Testis (tissue), 2 donors: ENCODE measurements at regions not wholly inside any gene's neighbourhood (a gene's known extent, or its start where the extent isn't known, plus 50 kb on each side); places are given as distances from the start of the nearest gene placed in this dataset.

ENCODE experiments used
- DNase-seq: peaks from one replicate; pipeline ENCODE4 v3.0.0-alpha.2; 2019
- H3K27ac ChIP-seq, 2 donors: fragments of 200-600 bp; sonication (generic); one replicate each; pipeline ENCODE4 v1.5.1; 2019
- H3K27me3 ChIP-seq: fragments of 200-600 bp; sonication (generic); one replicate; pipeline ENCODE4 v1.5.1; 2019
- H3K36me3 ChIP-seq: fragments of 200-600 bp; sonication (generic); one replicate; pipeline ENCODE4 v1.5.1; 2017; ENCODE audit warnings: low read depth; ENCODE audit errors: missing control alignments
- H3K4me1 ChIP-seq: fragments of 200-600 bp; sonication (generic); one replicate; pipeline ENCODE4 v1.5.1; 2019
- H3K4me3 ChIP-seq, 2 donors: fragments of 200-600 bp; sonication (generic); one replicate each; pipeline ENCODE4 v1.5.1; 2017 to 2019
- H3K9me3 ChIP-seq: fragments of 200-600 bp; sonication (generic); one replicate; pipeline ENCODE4 v1.5.1; 2017
- POLR2A ChIP-seq: fragments of 450-650 bp; IDR thresholded peaks from one replicate; pipeline ENCODE4 v1.6.1; 2017; ENCODE audit warnings: antibody characterized with exemption, mild to moderate bottlenecking, moderate library complexity
- WGBS, 2 donors: methylation state at CpG; one replicate each; pipeline ENCODE4 v1.1.5; 2018; 5-methylcytosine and 5-hydroxymethylcytosine counted together
- intact Hi-C: fragments of 100-400 bp; cut with DNase I; formaldehyde crosslinking; loops from one replicate; pipeline ENCODE4 v1.15.1; 2023; ENCODE audit warnings: low total_unique reads
- TF ChIP-seq, protein P1 (sequence below), 3 experiments: fragments of 450-650 bp in 2 of 3; fragments of 200-600 bp in 1 of 3; sonication (generic) in 1 of 3; IDR thresholded peaks; one replicate each; pipeline ENCODE4 v1.5.1; 2016 to 2019; ENCODE audit warnings: antibody characterized with exemption in 3 of 3, mild to moderate bottlenecking in 2 of 3, moderate library complexity in 1 of 3

DNA sequence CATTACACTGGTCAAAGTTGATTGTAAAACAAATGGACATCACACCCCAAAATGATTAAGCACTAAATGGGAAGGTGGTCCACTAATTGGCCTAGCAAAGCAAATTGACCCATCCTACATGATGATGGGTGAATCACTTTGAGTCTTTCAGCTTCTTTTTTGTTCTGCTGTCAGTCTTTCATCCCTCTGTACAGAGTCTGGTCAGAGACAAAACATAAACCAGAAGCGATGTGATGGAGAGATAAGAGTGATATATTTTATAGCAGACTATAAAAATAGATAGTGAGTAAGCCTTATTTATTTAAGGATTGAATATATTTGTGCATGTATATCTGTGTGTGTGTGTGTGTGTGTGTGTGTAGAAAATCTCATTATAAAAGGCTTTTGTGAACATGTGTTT is 618.4 kb upstream of the SOX9 start:
- Histone ChIP-seq H3K27me3 (no peaks in the 10 kb centered on the region), H3K27ac (no peak overlapping the region), H3K36me3 (no peaks in the 10 kb centered on the region), H3K9me3 (no peaks in the 10 kb centered on the region), H3K4me3 (no peak overlapping the region), H3K4me1 (no peaks in the 10 kb centered on the region)
- no peak for DNase-seq
- intact Hi-C loops = no loop called here
- no peak for TF ChIP-seq POLR2A
- TF ChIP-seq, protein P1, sequence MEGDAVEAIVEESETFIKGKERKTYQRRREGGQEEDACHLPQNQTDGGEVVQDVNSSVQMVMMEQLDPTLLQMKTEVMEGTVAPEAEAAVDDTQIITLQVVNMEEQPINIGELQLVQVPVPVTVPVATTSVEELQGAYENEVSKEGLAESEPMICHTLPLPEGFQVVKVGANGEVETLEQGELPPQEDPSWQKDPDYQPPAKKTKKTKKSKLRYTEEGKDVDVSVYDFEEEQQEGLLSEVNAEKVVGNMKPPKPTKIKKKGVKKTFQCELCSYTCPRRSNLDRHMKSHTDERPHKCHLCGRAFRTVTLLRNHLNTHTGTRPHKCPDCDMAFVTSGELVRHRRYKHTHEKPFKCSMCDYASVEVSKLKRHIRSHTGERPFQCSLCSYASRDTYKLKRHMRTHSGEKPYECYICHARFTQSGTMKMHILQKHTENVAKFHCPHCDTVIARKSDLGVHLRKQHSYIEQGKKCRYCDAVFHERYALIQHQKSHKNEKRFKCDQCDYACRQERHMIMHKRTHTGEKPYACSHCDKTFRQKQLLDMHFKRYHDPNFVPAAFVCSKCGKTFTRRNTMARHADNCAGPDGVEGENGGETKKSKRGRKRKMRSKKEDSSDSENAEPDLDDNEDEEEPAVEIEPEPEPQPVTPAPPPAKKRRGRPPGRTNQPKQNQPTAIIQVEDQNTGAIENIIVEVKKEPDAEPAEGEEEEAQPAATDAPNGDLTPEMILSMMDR (IDR thresholded peaks at IDR 0.05) = no peak
- WGBS, 2 donors = 68 to 81% methylated on average over 1 of the region's 1 CpG

- Histone ChIP-seq H3K9me3 (no peaks in the 10 kb centered on the region), H3K4me3 (no peak overlapping the region), H3K27me3 (no peaks in the 10 kb centered on the region), H3K4me1 (no peaks in the 10 kb centered on the region), H3K36me3 (no peaks in the 10 kb centered on the region), H3K27ac (no peak overlapping the region)
- no peak for DNase-seq
- 63 to 67% methylated on average over 6 of the region's 6 CpGs for WGBS, 2 donors
- intact Hi-C loops = no loop called here
- TF ChIP-seq, protein P1 (IDR thresholded peaks at IDR 0.05) = no peak
- no peak for TF ChIP-seq POLR2A
Observed at GRCh38 chr17:71503710-71504465, 616.9 kb upstream of the SOX9 start.

DNA sequence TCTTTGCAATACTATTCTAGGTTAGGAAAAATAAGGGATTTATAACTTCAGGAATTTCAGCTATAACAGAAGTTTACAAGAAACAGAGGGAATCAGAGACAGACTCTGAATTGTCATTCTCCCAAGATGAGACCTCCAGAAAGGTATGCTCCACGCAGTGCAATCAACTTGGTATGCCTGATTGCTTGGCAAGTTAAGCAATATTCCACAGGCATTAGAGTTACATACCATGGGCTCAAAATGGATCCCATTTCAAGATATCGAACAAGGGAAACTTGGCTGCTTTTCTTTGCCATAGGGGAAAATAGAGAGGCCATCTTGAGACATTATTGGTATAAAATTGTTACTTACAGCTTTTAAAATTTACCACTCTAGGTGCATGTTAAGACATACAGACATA is 615.6 kb upstream of the SOX9 start:
- WGBS, 2 donors = 83 to 91% methylated on average over 2 of the region's 2 CpGs
- Histone ChIP-seq H3K9me3 (no peaks in the 10 kb centered on the region), H3K36me3 (no peaks in the 10 kb centered on the region), H3K27ac (no peak overlapping the region), H3K27me3 (no peaks in the 10 kb centered on the region), H3K4me1 (no peaks in the 10 kb centered on the region), H3K4me3 (no peak overlapping the region)
- no peak for TF ChIP-seq POLR2A
- TF ChIP-seq, protein P1 (IDR thresholded peaks at IDR 0.05) = no peak
- intact Hi-C loops = no loop called here
- DNase-seq = no peak

GRCh38 chr17:71505981-71506380 is 614.8 kb upstream of the SOX9 start:
- TF ChIP-seq, protein P1 (IDR thresholded peaks at IDR 0.05) = no peak
- TF ChIP-seq POLR2A = no peak
- H3K27ac ChIP-seq = no peak overlapping the region
- 85 to 86% methylated on average over 6 of the region's 6 CpGs for WGBS, 2 donors
- H3K4me3 ChIP-seq = no peak overlapping the region
- no peaks in the 10 kb centered on the region for H3K27me3 ChIP-seq
- no peaks in the 10 kb centered on the region for H3K4me1 ChIP-seq
- intact Hi-C loops = no loop called here
- no peaks in the 10 kb centered on the region for H3K9me3 ChIP-seq
- H3K36me3 ChIP-seq = no peaks in the 10 kb centered on the region
- DNase-seq = no peak
